ENCODE measurements at regions not wholly inside any gene's neighbourhood (a gene's known extent, or its start where the extent isn't known, plus 50 kb on each side); places are given as distances from the start of the nearest gene placed in this dataset.

DNA sequence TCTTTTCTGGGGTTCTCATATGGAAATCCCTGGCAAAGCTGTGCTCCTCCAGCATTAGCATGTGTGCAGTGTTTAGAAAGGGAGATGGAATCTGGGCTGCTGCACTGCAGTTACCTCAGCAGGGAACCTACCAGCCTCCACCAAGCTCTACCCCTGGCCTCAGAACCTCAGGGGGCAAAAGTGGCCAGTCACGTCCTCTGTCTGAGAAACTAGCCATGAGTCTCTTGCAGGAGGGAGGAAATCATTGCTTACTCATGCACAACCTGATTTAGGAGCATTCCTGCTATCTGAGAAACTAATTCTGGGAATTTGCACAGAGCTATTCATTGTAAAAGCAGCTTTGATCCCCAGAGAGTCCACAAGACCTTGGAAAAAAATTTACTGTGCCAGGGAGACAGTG is 80.6 kb upstream of the IPO9 start:
- DNase-seq (ENCODE audit: low read depth in 2 of 2), result no peak

- no peak for DNase-seq (ENCODE audit: low read depth in 2 of 2)
These were observed 79.8 kb upstream of the IPO9 start for GRCh38 chr1:201749059-201749690.

DNA sequence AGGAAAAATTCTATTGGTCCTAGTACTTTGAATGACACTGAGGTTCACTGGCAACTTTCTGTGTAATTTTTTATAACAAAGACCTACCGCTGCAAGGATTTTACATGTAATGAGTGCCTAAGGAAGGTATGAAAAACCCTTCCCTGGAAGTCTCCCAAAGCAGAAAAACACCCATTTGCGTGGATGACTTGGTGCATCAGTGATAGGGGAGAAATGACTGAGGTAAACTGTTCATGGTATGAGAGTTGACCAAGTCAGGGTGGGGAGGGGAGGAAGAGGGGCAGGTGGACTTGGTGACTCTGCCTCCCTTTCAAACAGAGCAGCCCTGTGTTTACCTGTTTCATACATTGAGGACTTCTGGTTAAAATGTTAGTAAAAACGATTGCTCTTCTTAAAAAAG is 78.8 kb upstream of the IPO9 start:
- no peak for DNase-seq (ENCODE audit: low read depth in 2 of 2)

DNA sequence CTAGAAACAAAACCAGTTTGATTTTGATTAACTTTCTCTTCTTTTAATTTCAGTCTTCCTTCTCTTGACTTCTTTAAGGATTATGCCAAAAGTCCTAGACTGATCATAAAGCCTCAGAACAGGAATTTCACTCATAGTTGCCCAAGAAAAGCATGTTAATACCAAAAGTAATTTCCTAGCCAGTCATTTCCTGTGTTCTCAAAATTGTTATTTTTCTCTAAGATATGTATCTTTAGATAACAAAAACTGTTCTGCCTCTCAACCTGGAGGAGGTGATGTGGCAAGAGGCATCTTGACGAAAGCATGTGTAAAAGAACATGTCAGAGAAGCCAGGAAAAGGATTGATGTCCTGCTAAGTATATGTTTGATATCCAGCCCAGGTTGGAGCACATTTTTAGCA is 78.0 kb upstream of the IPO9 start:
- no peak for DNase-seq (ENCODE audit: low read depth in 2 of 2)

DNA sequence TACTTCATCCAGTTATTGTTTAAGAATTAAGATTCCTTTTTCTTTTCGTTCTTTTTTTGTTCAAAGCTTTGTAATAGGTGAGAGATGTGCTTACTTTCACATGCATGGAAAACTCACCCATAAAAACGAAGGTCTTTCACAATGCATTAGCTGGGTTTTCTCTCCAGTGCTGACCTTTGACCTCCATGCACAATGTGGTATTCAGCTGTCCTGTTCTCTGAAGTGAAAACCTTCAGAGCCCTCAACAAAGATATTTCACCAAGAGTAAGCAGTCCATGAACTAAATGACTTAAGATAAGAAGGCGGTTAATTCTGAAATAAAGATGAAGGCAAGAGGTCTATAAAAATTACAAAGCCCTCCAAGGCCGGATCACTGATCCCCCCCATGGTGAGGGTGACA is 77.1 kb upstream of the IPO9 start:
- DNase-seq (ENCODE audit: low read depth in 2 of 2), result no peak

- DNase-seq (ENCODE audit: low read depth in 2 of 2), result no peak
These were observed 76.6 kb upstream of the IPO9 start for GRCh38 chr1:201752333-201752732.

DNA sequence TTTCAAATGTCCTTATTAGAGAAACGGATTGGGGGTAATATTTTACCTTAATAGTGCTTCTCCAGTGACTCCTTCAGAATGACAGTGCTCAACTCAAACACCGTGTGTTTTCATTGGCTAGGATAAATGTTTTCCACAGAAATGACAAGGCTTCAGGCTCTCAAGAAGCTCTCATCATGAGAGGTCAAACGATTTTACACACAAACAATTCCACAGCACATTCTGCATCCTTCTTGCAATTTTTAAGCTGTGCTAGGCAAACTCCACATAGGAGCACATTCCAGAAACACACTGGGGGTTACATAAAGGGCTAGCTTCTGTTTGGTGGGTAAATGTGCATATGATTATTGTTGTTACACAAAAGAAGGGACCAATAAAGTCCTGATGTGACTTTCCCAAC is 75.5 kb upstream of the IPO9 start:
- no peak for DNase-seq (ENCODE audit: low read depth in 2 of 2)

DNA sequence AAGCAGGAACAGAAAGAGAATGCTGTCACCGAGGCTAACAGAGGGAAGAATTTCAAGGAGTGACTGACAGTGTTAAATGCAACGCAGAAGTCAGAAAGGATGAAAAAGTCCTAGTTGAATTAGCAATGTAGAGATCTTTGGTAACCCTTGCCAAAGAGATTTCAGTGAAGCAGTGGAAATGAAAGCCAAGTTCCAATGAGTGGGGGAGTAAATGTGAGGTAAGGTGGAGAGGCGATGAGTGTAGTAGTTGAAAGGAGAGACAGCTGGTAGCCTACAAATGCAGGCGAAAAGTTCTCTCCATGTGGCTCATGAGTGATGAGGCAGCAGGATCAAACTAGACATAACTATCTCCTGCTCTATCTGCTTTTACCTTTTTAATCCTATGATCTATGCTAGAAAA is 74.6 kb upstream of the IPO9 start:
- no peak for DNase-seq (ENCODE audit: low read depth in 2 of 2)

DNA sequence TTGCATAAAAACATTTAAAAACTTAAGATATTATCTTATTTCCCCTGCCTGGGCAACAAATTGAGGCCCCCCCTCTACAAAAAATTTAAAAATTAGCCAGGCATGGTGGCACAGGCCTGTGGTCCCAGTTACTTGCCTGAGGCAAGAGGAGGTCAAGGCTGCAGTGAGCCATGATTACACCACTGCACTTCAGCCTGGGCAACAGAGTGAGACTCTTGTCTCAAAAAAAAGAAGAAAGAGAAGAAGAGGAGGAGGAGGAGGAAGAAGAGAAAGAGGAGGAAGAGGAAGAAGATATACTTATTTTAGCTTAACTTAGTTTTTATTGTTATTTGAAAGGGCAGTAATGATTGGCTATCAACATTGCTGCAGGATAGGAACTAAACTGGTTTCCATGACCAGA is 73.8 kb upstream of the IPO9 start:
- no peak for DNase-seq (ENCODE audit: low read depth in 2 of 2)

- no peak for DNase-seq (ENCODE audit: low read depth in 2 of 2)
These were observed 72.6 kb upstream of the IPO9 start for GRCh38 chr1:201756406-201756805.

GRCh38 chr1:201758499-201759050 is 70.4 kb upstream of the IPO9 start:
- no peak for DNase-seq (ENCODE audit: low read depth in 2 of 2)

GRCh38 chr1:201759194-201759815 is 69.7 kb upstream of the IPO9 start:
- no peak for DNase-seq (ENCODE audit: low read depth in 2 of 2)

DNA sequence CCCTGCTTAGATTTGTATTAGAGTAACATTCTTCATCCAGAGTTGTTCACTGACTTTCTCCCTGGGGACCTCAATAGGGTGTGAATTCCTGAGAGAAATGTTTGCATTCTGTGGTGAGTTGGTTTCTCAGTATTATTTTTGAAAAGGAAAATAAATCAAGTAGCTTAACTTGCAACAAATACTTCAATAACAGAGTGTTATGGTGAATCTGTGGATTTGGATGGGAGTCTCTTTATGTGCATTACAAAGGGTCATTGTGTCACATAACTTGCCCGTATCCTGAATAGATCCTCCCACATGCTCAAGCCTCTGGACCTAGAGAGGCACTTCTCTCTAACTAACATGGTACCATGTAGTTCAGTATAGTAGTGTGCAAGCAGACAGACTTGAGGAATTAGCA is 68.4 kb upstream of the IPO9 start:
- DNase-seq (ENCODE audit: low read depth in 2 of 2), result no peak

GRCh38 chr1:201761178-201761577 is 67.8 kb upstream of the IPO9 start:
- DNase-seq (ENCODE audit: low read depth in 2 of 2), result no peak

- DNase-seq (ENCODE audit: low read depth in 2 of 2), result no peak
These were observed 67.1 kb upstream of the IPO9 start for GRCh38 chr1:201761871-201762270.

DNA sequence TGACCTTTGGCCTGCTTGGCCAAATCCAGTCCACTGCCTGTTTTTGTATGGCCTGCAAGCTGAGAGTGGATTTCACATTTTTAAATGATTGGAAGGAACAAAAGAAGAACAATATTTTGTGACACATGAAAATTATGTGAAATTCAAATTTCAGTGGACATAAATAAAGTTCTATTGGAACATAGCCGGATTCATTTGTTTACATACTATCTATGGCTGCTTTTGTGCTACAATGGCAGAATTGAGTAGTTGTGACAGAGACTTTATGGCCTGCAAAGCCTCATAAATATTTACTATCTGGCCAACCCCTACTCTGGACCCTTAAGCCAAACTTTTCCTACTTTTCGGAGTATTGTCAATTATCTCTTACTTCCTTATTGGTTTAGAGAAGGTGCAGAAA is 66.6 kb upstream of the IPO9 start:
- DNase-seq (ENCODE audit: low read depth in 2 of 2), result no peak

GRCh38 chr1:201763455-201764140 is 65.4 kb upstream of the IPO9 start:
- DNase-seq (ENCODE audit: low read depth in 2 of 2), result no peak

GRCh38 chr1:201764166-201764565 is 64.8 kb upstream of the IPO9 start:
- DNase-seq (ENCODE audit: low read depth in 2 of 2), result no peak

GRCh38 chr1:201764579-201764978 is 64.4 kb upstream of the IPO9 start:
- DNase-seq (ENCODE audit: low read depth in 2 of 2), result no peak

DNA sequence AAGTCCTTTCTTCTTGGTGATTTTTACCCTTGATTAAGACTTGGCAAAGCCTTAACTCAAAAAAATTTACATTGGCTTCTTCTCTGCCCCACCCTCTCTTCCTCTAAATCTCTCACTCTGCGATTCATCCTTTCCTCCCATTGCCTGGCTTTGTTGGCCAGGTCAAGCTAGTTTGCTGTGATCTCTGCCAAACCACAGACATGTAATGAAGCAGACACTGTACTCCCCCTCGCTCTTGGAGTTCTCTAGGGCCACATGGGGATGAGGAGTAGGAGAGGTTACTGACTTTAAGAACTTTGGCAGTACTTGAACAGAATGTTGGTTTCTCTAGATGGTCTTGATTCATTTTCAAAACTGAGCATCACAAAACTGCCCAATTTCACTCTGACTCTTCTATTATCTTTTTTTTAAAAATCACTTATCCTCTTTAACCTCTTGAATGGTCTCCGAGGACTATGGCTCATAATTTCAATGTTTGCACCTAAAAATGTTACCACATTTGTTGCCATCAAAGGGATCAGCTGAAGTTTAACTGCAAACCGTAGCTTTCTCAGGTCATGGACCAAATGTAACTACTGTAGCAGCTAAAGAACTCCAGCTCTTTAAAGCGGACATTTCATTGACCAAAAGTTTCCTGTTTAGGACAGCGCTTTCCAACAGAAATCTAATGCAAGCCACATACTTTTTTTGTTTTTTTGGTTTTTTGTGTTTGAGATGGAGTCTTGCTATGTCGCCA is 62.7 kb upstream of the IPO9 start:
- no peak for DNase-seq (ENCODE audit: low read depth in 2 of 2)

DNA sequence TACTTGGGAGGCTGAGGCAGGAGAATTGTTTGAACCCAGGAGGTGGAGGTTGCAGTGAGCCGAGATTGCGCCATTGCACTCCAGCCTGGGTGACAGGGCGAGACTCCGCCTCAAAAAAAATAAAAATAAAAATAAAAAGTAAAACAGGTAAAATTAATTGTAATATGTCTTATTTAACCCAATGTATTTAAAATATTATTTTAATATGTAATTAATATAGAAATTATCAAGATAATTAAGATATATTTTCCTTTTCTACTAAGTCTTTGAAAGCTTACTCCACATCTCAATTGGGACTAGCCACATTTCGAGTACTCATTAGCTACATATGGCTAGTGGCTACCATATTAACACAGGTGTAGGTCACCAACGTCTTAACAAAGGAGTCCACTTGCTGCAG is 61.6 kb upstream of the IPO9 start:
- no peak for DNase-seq (ENCODE audit: low read depth in 2 of 2)

- DNase-seq (ENCODE audit: low read depth in 2 of 2), result no peak
These were observed 59.9 kb upstream of the IPO9 start for GRCh38 chr1:201769072-201769471.
